H1 (cell line): ENCODE measurements at regions not wholly inside any gene's neighbourhood (a gene's known extent, or its start where the extent isn't known, plus 50 kb on each side); places are given as distances from the start of the nearest gene placed in this dataset.

Experiments used
- CBX8 ChIP-seq: fragments of 300-800, 300-1000 bp; sonication (generic); IDR thresholded peaks from 2 replicates; pipeline ENCODE4 v1.7.1; 2016; ENCODE audit warnings: low read depth, low read length, borderline replicate concordance
- CHD1 ChIP-seq: IDR thresholded peaks from 2 replicates; pipeline ENCODE4 v1.6.1; 2012; ENCODE audit warnings: low read depth, low read length, improper control_type of control experiment
- CTCF ChIP-seq, 3 experiments: IDR thresholded peaks; 1 replicate in 2 of 3; 2 replicates in 1 of 3; pipeline versions ENCODE4 v1.5.1 to v1.6.1; 2011; ENCODE audit warnings: low read length in 3 of 3, mild to moderate bottlenecking in 3 of 3, inconsistent platforms in 2 of 3, low read depth in 1 of 3, moderate library complexity in 1 of 3; ENCODE audit not compliant: insufficient read depth in 1 of 3; ENCODE audit errors: control extremely low read depth in 1 of 3
- EP300 ChIP-seq, 2 experiments: IDR thresholded peaks; 1 replicate in 1 of 2; 2 replicates in 1 of 2; pipeline ENCODE4 v1.6.1; 2011 to 2012; ENCODE audit warnings: low read depth in 2 of 2, low read length in 2 of 2, mild to moderate bottlenecking in 2 of 2, borderline replicate concordance in 1 of 2, inconsistent platforms in 1 of 2, moderate library complexity in 1 of 2
- EZH2 ChIP-seq: fragments of 200-600 bp; sonication (generic); IDR thresholded peaks from 2 replicates; pipeline ENCODE4 v1.7.1; 2012; ENCODE audit warnings: low read depth, mild to moderate bottlenecking, moderate library complexity, low read length, inconsistent platforms; ENCODE audit not compliant: severe bottlenecking
- FOSL1 ChIP-seq: IDR thresholded peaks from 2 replicates; pipeline ENCODE4 v1.6.1; 2011; ENCODE audit warnings: mild to moderate bottlenecking, low read depth, low read length, moderate library complexity; ENCODE audit not compliant: insufficient read depth
- HDAC2 ChIP-seq, 2 experiments: fragments of 300-600 bp in 1 of 2; sonication (generic) in 1 of 2; IDR thresholded peaks; 2 replicates each; pipeline ENCODE4 v1.6.1; 2011 to 2012; ENCODE audit warnings: low read depth in 2 of 2, low read length in 2 of 2, mild to moderate bottlenecking in 2 of 2, moderate library complexity in 2 of 2, borderline replicate concordance in 1 of 2, inconsistent platforms in 1 of 2
- POLR2A ChIP-seq, 2 experiments: IDR thresholded peaks; 1 replicate in 1 of 2; 2 replicates in 1 of 2; pipeline ENCODE4 v1.6.1; 2011; ENCODE audit warnings: low read depth in 2 of 2, low read length in 2 of 2, mild to moderate bottlenecking in 2 of 2; ENCODE audit errors: control extremely low read depth in 1 of 2
- RAD21 ChIP-seq, 2 experiments: IDR thresholded peaks in 1 of 2; conservative IDR thresholded peaks in 1 of 2; 2 replicates each; pipeline ENCODE4 v1.6.1; 2011; ENCODE audit warnings: low read depth in 2 of 2, low read length in 2 of 2, improper control_type of control experiment in 1 of 2, inconsistent platforms in 1 of 2, mild to moderate bottlenecking in 1 of 2, moderate library complexity in 1 of 2
- SIX5 ChIP-seq: IDR thresholded peaks from 2 replicates; pipeline ENCODE4 v1.6.1; 2011; ENCODE audit warnings: mild to moderate bottlenecking, low read depth, low read length
- SP1 ChIP-seq: IDR thresholded peaks from 2 replicates; pipeline ENCODE4 v1.6.1; 2011; ENCODE audit warnings: low read depth, low read length
- TEAD4 ChIP-seq: IDR thresholded peaks from 2 replicates; pipeline ENCODE4 v1.6.1; 2012; ENCODE audit warnings: low read depth, low read length, inconsistent platforms, mixed read lengths
- USF2 ChIP-seq: IDR thresholded peaks from 2 replicates; pipeline ENCODE4 v1.6.1; 2011; ENCODE audit warnings: low read length, improper control_type of control experiment

DNA sequence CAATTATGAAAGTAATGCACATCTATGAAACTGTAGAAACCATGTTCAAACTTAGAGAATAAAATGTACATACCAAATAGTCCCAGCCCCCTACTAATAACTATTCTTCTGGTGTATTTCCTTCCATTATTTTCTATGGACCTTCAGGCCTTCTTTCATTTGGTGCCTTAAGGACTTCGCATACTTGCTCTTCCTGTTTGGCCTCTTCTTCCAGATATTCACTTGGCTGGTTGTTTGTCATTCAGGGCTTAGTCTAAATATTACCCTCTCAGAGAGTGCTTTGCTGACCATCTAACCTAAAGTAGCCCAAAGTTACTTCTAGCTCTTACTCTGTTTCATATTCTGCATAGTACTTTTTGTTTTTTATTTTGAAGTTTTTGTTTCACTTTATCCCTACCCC is 70.3 kb upstream of the ARMCX2 start:
- no peak for TF ChIP-seq CTCF (IDR thresholded peaks at IDR 0.05; ENCODE audit: control extremely low read depth in 1 of 3, insufficient read depth in 1 of 3, low read depth in 1 of 3, low read length in 3 of 3)
- TF ChIP-seq EZH2: no peak
- no peak for TF ChIP-seq TEAD4
- no peak for TF ChIP-seq CHD1
- TF ChIP-seq RAD21 (IDR thresholded peaks at IDR 0.05 in 1 of 2, conservative IDR thresholded peaks at IDR 0.05 in 1 of 2; ENCODE audit: low read depth in 2 of 2, low read length in 2 of 2): no peak
- TF ChIP-seq USF2: no peak
- no peak for TF ChIP-seq HDAC2 (IDR thresholded peaks at IDR 0.05; ENCODE audit: borderline replicate concordance in 1 of 2, low read depth in 2 of 2, low read length in 2 of 2)
- TF ChIP-seq SP1: 0 out of 2 replicates have a peak, but pooled peaks have one; percentile 42
- TF ChIP-seq SIX5: no peak
- no peak for TF ChIP-seq CBX8
- TF ChIP-seq POLR2A (IDR thresholded peaks at IDR 0.05; ENCODE audit: control extremely low read depth in 1 of 2, low read depth in 2 of 2, low read length in 2 of 2): no peak
- no peak for TF ChIP-seq FOSL1
- no peak for TF ChIP-seq EP300 (IDR thresholded peaks at IDR 0.05; ENCODE audit: borderline replicate concordance in 1 of 2, low read depth in 2 of 2, low read length in 2 of 2)
